ENCODE measurements at regions not wholly inside any gene's neighbourhood (a gene's known extent, or its start where the extent isn't known, plus 50 kb on each side); places are given as distances from the start of the nearest gene placed in this dataset.

- no peak for DNase-seq
Measured at GRCh38 chr1:172931340-172931739, 119.4 kb downstream of the TNFSF18 start.

DNA sequence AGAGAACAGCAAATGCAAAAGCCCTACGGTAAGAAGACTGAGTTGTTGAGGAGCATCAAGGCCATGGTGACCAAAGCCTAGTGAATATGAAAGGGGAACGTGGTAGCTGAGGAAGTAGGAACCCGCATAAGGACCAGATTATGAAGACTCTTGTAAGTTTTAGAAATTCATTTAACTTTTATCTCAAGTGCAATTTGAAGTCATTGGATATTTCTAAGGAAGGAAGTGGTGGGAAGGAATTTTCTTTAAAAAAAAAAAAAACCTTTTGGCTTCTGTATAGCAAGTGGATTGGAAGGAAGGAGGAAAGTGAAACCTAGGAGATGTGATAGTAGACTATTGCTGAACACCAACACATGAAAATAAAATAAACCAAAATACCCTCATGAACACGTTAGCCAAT is 119.0 kb downstream of the TNFSF18 start:
- no peak for DNase-seq

DNA sequence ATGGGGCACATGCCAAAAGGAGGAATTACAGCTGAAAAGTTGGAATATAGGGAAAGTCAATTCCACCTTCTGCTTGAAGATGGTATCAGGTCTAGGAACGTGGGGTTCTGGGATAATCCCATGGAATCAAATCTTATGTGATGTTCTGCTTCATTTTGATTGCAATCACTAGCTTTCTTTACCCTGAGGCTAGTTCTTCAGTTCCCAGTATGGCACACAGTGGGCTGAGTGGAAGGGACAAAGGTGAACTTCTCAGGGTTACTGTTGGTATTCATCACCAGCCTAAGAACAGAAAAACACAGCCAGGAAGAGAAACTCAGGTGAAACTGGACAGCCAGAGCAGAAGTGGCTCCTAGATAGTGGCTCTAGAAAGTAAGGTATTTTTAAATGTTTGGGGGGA is 117.8 kb downstream of the TNFSF18 start:
- DNase-seq = no peak

GRCh38 chr1:172934417-172934762 is 116.4 kb downstream of the TNFSF18 start:
- no peak for DNase-seq

GRCh38 chr1:172935062-172935592 is 115.6 kb downstream of the TNFSF18 start:
- peak; percentile 30 to 38 for DNase-seq

DNA sequence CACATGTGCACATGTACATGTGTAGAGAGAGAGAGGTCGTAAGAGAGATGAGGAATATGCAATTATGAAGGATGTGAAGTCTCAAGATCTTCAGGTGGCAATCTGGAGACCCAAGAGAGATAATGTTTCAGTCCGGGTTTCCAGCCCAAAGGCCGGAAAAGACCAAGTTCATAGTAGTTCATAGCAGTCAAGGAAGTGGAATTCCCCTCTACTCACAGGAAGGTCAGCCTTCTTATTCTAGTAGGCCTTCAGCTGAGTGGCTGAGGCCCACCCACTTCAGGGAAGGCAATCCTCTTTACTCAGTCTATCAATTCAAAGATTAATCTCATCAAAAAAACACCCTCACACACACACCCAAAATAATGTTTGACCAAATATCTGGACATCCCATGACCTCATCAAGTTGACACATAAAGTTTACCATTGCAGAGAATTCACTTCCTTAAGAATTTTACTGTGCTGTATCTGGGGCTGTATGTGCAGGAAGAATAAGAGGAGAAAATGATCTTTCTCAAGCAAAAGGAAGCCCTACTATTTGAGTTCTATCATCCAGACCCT is 114.6 kb downstream of the TNFSF18 start:
- peak; percentile 38 to 40 for DNase-seq

DNA sequence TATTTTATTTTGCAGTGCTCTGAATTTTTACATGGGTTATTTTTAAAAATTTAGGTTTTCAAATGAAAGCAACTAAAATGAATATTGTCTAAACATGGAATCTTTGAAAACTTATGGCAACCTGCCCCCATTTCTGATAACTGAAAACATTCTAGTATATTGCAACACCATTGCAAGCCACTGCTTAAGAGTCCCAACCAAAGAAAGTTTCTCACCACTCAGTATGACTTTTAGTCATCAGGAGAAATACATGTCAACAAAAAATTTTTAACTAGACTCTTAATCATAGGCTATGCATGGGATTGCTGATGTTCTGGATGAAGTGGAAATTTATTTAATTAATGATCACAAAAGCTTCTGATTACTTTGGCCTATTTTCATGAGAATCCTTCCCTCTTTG is 112.1 kb downstream of the TNFSF18 start:
- DNase-seq = peak in 1 of 2 donors; percentile 75

DNA sequence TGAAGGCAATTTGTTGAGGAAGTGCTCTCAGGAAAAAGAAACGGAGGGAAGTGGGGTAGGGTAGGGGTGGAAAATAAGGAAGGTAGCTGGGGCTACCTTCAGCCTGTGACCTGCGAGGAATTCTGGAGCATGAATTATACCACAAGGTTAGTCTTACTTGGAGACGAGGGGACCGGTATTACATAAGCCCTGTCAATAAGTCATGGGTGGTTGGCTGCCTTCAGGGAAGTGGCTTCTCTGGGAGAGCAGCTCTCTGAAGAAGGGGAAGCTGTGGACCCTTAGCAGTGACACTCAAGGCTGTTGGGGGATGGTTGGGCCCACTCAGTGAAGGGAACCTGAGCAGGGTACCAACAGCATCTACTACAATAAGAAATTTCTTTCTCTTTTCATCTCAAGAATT is 111.3 kb downstream of the TNFSF18 start:
- peak in 1 of 2 donors; percentile 20 for DNase-seq

GRCh38 chr1:172940174-172940855 is 110.4 kb downstream of the TNFSF18 start:
- DNase-seq = no peak

GRCh38 chr1:172941471-172941870 is 109.3 kb downstream of the TNFSF18 start:
- no peak for DNase-seq

- DNase-seq = no peak
Measured at GRCh38 chr1:172941945-172942344, 108.8 kb downstream of the TNFSF18 start.

GRCh38 chr1:172943138-172943537 is 107.6 kb downstream of the TNFSF18 start:
- peak; percentile 36 to 51 for DNase-seq

DNA sequence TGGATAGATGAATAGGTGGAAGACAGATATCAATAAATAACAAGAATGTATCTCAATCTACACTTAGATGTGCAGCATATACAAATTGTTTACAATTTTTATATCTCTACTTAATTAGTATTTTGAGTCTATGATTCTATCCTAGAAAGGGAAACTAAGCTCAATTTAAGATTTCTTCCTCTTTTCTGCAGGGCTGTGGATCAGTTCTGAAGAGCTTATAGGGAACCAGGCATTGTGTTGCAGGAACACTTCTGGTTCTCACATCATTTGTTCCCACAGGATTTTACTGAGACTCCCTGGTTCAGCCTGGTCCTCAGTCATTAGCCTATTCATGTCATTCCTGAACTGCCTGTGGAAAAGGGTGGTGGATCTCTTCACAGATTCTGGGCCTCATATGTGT is 105.8 kb downstream of the TNFSF18 start:
- peak; percentile 34 to 38 for DNase-seq

- peak; percentile 90 to 91 for DNase-seq
Measured at GRCh38 chr1:172946814-172947507, 103.8 kb downstream of the TNFSF18 start.

GRCh38 chr1:172948457-172948856 is 102.3 kb downstream of the TNFSF18 start:
- DNase-seq = no peak

GRCh38 chr1:172949096-172949495 is 101.6 kb downstream of the TNFSF18 start:
- DNase-seq = no peak

- no peak for DNase-seq
Measured at GRCh38 chr1:172950528-172950927, 100.2 kb downstream of the TNFSF18 start.

GRCh38 chr1:172951730-172952365 is 98.9 kb downstream of the TNFSF18 start:
- peak; percentile 52 to 68 for DNase-seq

- DNase-seq = no peak
Measured at GRCh38 chr1:172952516-172952915, 98.2 kb downstream of the TNFSF18 start.

GRCh38 chr1:172954476-172955150 is 96.1 kb downstream of the TNFSF18 start:
- DNase-seq = no peak

DNA sequence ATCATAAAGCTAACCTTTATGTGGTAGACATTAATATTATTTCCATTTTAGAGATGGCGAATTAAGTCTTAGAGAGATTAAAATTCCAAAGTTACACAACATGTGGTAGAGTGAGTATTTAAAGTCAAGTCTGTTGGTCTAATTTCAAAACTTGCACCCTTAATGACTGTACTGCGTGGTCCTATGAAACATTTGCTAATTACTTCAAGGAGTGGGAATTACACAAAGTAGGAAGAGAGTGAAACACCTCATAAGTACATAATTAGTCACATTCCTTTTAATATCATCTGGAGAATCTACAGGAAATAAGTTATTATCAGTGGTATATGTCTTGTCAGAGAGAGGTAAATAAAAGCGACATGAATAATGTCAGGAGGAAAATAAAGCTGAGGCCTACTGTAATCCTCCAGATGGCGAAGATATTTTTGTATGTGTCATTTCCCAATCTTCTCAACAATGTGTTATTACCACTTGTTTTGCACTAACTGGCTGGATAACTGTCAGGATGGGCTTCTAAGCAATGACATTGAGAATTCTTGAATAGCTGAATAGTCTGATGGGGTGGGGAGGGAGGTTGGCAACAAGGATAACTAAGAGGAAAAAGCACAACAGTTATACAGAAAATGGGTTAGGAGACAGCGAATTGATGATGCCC is 95.5 kb downstream of the TNFSF18 start:
- no peak for DNase-seq

DNA sequence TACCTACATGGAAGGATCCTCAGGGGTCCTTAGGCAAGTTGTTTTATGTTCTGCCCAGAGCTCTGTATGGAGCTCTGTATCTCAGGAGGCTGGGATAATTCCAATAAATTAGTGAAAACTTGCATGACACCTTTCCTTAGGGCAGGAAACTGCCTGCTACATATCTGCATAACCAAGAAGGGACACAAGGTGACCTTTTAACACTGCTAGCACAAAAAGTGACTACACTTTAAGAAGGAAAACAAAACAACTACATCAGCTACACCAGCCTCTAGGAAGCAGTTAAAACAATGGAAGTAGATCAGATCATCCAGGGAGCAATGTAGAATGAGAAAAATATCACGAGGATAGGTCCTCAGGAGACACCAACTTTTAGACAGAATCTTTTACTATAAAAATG is 93.9 kb downstream of the TNFSF18 start:
- DNase-seq = no peak

Measured in inflammatory macrophage treated with lipopolysaccharide for 1 hour (primary cell).